ENCODE measurements at regions not wholly inside any gene's neighbourhood (a gene's known extent, or its start where the extent isn't known, plus 50 kb on each side); places are given as distances from the start of the nearest gene placed in this dataset.
A peak's percentile ranks its signal among the peaks of the same experiment; 100 is the strongest.
"Not testable (repeated sequence)": the region's sequence is repeated elsewhere in the genome, so short reads cannot be mapped to it uniquely, and the experiment has no call there.

DNA sequence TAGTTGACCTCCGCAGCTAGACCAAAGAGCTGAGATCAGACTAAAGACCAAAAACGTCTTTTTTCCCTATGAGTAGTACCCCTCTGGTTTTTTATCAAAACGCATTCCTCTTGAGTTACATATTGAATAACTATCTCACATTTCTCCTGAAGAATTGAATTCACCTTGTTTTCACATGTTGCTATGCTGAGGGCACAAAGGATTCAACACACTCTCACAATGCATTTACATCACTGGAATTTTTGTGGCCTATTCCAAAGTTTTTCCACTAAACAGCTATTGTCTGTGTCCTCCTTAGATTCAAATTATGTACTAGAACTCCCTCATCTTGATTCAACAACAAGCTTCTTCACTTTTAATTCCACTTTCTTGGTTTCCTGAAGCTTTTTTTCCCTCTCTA, 112.5 kb downstream of the RSL24D1 start:
- DNase-seq: no peak
- Mint-ChIP-seq H3K4me1 (peaks cover 0 to 3% (median 0%) of the 10 kb centered on the region in 4 donors), H3K36me3 (peaks cover 0 to 10% (median 0%) of the 10 kb centered on the region in 3 donors), H3K27me3 (peaks cover 0 to 21% (median 9%) of the 10 kb centered on the region in 5 donors), H3K4me3 (no peak overlapping the region), H3K27ac (no peak overlapping the region), H3K9me3 (peaks cover 0 to 14% (median 3%) of the 10 kb centered on the region in 9 donors)
- POLR2A ChIA-PET: no interaction called here
- no peak for ATAC-seq

DNA sequence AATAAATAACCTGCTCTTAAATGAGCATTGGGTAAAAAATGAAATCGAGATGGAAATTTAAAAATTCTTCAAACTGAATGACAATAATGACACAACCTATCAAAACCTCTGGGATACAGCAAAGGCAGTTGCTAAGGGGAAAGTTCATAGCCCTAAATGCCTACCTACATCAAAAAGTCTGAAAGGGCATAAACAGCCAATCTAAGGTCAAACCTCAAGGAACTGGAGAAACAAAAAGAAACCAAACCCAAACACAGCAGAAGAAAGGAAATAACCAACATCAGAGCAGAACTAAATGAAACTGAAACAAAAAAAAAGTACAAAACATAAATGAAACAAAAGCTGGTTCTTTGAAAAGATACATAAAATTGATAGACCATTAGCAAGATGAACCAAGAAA, 119.7 kb downstream of the RSL24D1 start:
- H3K27me3 Mint-ChIP-seq, POLR2A ChIA-PET: not testable (repeated sequence)
- ATAC-seq (peak in 1 of 2 donors; percentile 63), DNase-seq (peak in 2 of 10 donors; percentile 29 to 39)
- Mint-ChIP-seq H3K9me3 (peaks cover 8 to 25% (median 18%) of the 10 kb centered on the region in 9 donors), H3K27ac (peak overlapping the region; percentile 2 to 91 (median 54)), H3K4me1 (peaks cover 7 to 20% (median 17%) of the 10 kb centered on the region in 4 donors), H3K36me3 (peaks cover 0 to 24% (median 0%) of the 10 kb centered on the region in 3 donors), H3K4me3 (peak overlapping the region in 9 of 10 donors; percentile 7 to 67 (median 56))

DNA sequence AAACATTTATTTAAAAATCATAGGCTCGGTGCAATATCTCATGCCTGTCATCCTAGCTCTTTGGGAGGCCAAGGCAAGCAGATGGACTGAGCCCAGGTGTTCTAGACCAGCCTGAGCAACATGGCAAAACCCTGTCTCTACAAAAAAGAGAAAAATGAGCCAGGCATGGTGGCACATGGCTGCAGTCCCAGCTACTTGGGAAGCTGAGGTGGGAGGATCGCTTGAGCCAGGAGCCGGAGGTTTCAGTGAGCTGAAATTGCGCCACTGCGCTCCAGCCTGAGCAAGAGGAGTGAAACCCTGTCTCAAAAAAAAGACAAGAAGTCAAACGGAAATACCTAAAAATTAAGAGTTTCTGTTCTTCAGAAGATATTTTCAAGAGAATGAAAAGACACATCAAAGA, 122.3 kb downstream of the RSL24D1 start:
- H3K9me3 Mint-ChIP-seq: peaks cover 8 to 25% (median 18%) of the 10 kb centered on the region in 9 donors
- no peak for DNase-seq
- POLR2A ChIA-PET: no interaction called here

DNA sequence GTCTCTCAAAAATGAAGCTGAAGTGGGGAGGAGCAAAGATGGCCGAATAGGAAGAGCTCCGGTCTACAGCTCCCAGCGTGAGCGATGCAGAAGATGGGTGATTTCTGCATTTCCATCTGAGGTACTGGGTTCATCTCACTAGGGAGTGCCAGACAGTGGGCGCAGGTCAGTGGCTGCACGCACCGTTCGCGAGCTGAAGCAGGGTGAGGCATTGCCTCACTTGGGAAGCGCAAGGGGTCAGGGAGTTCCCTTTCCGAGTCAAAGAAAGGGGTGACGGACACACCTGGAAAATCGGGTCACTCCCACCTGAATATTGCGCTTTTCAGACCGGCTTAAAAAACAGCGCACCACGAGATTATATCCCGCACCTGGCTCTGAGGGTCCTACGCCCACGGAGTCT, 132.8 kb downstream of the RSL24D1 start:
- H3K27me3 Mint-ChIP-seq: peaks cover 2 to 11% (median 8%) of the 10 kb centered on the region in 5 donors
- H3K4me3 Mint-ChIP-seq, ATAC-seq, H3K4me1 Mint-ChIP-seq, POLR2A ChIA-PET, DNase-seq, H3K27ac Mint-ChIP-seq: not testable (repeated sequence)
- peaks cover 2 to 21% (median 15%) of the 10 kb centered on the region in 3 donors for H3K36me3 Mint-ChIP-seq
- peaks cover 3 to 25% (median 14%) of the 10 kb centered on the region in 9 donors for H3K9me3 Mint-ChIP-seq

More for the DNA sequence above, 122.3 kb downstream of the RSL24D1 start:
- peaks cover 0 to 24% (median 0%) of the 10 kb centered on the region in 3 donors for H3K36me3 Mint-ChIP-seq
- no peak for ATAC-seq
- H3K4me1 Mint-ChIP-seq: peaks cover 7 to 20% (median 17%) of the 10 kb centered on the region in 4 donors
- H3K27me3 Mint-ChIP-seq: no peaks in the 10 kb centered on the region
- H3K4me3 Mint-ChIP-seq: no peak overlapping the region
- no peak overlapping the region for H3K27ac Mint-ChIP-seq

DNA sequence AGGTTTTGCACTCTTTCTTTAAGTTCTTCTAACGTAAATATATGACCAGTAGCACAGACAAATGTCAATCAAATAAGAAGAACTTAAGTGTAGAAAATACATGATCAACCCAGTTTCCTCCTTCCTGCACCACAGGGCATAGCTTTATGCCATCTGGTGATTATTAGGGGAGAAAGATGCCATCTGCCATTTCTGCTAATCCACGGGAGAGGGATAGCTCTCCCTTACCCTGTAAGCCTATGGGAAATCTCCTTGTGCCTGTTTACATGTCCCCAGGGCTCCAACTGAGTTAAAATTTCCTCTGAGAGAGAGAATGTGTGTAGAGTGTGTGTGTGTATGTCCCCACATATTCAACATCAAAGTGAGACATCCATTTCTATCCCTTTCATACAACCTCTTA, 135.9 kb downstream of the RSL24D1 start:
- no peak overlapping the region for H3K27ac Mint-ChIP-seq
- peaks cover 5 to 35% (median 16%) of the 10 kb centered on the region in 5 donors for H3K27me3 Mint-ChIP-seq
- H3K36me3 Mint-ChIP-seq: peaks cover 2 to 21% (median 17%) of the 10 kb centered on the region in 3 donors
- POLR2A ChIA-PET: no interaction called here
- no peak overlapping the region for H3K4me3 Mint-ChIP-seq
- no peaks in the 10 kb centered on the region for H3K4me1 Mint-ChIP-seq
- no peak for DNase-seq
- peaks cover 3 to 25% (median 14%) of the 10 kb centered on the region in 9 donors for H3K9me3 Mint-ChIP-seq
- ATAC-seq: no peak

DNA sequence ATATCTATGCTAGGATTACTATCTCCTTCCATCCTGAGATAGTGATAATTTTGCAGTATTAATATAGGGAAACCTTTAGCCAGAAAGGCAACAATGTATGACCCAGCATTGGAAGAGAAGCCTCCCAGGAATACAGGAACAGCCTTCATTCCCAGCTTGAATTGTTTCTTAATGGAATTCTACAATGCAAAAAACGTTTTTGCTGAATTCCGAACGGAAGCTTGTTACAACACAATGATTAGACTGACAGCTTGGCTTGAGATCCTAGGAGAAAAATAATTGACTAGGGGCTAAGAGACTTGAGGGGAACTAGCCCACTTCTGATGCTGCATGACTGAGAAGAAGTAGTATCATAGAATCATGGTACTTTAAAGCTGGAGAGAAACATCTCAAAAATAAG, 140.2 kb downstream of the RSL24D1 start:
- Mint-ChIP-seq H3K27ac (no peak overlapping the region), H3K36me3 (peaks cover 0 to 2% (median 0%) of the 10 kb centered on the region in 3 donors), H3K4me3 (no peak overlapping the region), H3K27me3 (peaks cover 3 to 34% (median 11%) of the 10 kb centered on the region in 5 donors), H3K9me3 (peaks cover 0 to 1% (median 0%) of the 10 kb centered on the region in 9 donors), H3K4me1 (no peaks in the 10 kb centered on the region)
- POLR2A ChIA-PET: no interaction called here
- ATAC-seq (no peak), DNase-seq (no peak)

DNA sequence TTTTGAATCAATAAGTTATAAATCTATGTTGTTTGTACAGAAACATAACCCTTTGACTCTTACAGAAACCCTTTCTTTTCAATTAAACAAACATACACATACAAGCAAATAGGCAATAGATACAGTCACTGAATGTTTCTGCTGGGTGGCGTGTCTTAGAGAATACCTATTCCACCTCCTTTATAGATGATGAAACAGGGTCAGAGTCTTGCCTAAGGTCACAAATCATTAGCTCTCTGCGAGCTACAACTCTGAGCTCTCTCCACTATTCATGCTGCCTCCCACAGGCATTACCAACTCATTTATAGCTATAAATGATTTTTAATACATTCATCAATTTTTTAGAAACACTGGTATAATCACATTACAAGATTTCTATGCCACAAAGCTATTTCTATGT, 152.6 kb downstream of the RSL24D1 start:
- peaks cover 0 to 12% (median 0%) of the 10 kb centered on the region in 9 donors for H3K9me3 Mint-ChIP-seq
- no peaks in the 10 kb centered on the region for H3K4me1 Mint-ChIP-seq
- ATAC-seq (no peak), DNase-seq (no peak)
- H3K4me3 Mint-ChIP-seq: no peak overlapping the region
- H3K27ac Mint-ChIP-seq: no peak overlapping the region
- H3K27me3 Mint-ChIP-seq: peaks cover 6 to 36% (median 22%) of the 10 kb centered on the region in 5 donors
- H3K36me3 Mint-ChIP-seq: peaks cover 0 to 11% (median 0%) of the 10 kb centered on the region in 3 donors
- POLR2A ChIA-PET: no interaction called here

DNA sequence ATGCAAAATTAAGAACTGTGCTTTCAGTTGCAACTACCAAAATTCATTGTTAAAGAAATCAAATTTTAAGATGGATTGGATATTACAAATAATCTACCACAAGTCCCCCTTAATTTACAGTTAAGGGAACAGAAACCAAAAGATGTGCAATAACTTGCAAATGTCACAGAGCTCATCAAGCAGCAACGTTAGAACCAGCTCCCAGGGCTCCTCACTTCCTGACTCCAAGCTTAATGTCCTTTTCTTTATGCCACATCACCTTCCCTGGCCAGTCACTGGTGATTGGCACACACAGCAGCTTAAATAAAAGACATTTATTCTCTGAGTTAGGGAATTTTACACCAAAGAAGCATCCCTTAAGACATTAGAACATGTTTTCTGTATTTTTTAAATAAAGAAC, 159.7 kb downstream of the RSL24D1 start:
- Mint-ChIP-seq H3K4me3 (no peak overlapping the region), H3K36me3 (peaks cover 0 to 3% (median 0%) of the 10 kb centered on the region in 3 donors), H3K9me3 (peaks cover 0 to 5% (median 0%) of the 10 kb centered on the region in 9 donors), H3K27ac (no peak overlapping the region), H3K27me3 (peaks cover 2 to 22% (median 12%) of the 10 kb centered on the region in 5 donors), H3K4me1 (no peaks in the 10 kb centered on the region)
- DNase-seq (no peak), ATAC-seq (no peak)
- POLR2A ChIA-PET: no interaction called here

DNA sequence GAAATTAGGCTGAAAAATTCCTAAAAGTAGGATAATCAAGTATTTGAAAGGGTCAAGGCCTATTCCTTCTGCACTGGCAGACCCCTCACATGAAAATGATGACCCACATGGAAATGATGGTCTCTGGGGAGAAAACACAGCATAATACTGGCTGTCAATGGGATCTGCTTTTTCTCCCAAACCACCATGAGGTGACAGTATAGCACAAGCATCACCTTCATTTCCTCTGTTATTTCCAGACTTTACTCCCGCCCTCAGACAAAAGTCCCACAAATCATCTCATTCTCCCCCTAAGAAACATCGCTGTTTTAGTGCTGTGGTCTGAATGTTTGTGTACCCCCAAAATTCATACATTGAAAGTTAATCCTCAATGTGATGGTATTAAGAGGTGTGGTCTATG, 161.0 kb downstream of the RSL24D1 start:
- Mint-ChIP-seq H3K27ac (no peak overlapping the region), H3K36me3 (no peaks in the 10 kb centered on the region), H3K27me3 (peaks cover 2 to 16% (median 6%) of the 10 kb centered on the region in 5 donors), H3K9me3 (no peaks in the 10 kb centered on the region), H3K4me3 (no peak overlapping the region), H3K4me1 (no peaks in the 10 kb centered on the region)
- POLR2A ChIA-PET: no interaction called here
- no peak for ATAC-seq
- DNase-seq: no peak

DNA sequence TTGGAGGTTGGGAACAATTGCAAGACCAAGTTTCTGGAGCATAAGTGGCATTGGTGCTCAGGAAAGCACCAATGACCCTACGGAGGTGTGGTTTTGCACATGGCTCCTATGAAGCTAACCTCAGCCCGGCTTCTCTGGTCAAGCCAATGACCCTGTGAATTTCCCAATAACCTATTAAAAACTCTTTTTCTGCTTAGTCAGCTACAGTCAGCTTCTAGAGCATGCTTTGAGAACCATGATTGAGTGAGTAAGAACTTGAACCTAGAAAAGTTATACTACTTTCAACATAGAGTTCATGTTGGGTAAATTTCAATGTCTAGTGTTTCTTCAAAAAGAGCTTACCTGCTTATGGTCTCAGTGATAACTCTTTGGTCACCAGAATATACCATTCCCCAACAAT, 163.2 kb downstream of the RSL24D1 start:
- H3K9me3 Mint-ChIP-seq: no peaks in the 10 kb centered on the region
- no peak overlapping the region for H3K4me3 Mint-ChIP-seq
- H3K4me1 Mint-ChIP-seq: no peaks in the 10 kb centered on the region
- peaks cover 2 to 33% (median 9%) of the 10 kb centered on the region in 5 donors for H3K27me3 Mint-ChIP-seq
- POLR2A ChIA-PET: no interaction called here
- ATAC-seq (no peak), DNase-seq (no peak)
- no peaks in the 10 kb centered on the region for H3K36me3 Mint-ChIP-seq
- no peak overlapping the region for H3K27ac Mint-ChIP-seq

DNA sequence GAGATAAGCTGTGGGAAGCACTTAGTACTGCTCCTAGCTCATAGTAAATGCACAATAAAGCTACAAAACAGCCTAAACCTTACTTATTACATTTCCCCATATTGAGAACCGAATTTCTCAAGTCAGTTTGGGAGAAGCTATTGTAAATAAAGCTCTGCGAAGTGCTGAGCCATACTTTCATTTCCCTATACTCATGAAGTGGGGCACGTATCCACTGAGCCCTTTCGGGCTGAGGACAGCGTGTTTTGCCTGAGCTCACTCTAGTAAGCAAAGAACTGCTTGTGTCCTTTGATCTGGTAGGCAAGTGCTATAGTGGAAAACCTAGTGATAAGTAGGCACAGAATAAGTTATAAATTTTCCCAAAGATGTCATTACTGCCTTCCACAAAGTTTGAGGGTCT, 165.0 kb downstream of the RSL24D1 start:
- Mint-ChIP-seq H3K36me3 (no peaks in the 10 kb centered on the region), H3K4me1 (no peaks in the 10 kb centered on the region)
- POLR2A ChIA-PET: no interaction called here

DNA sequence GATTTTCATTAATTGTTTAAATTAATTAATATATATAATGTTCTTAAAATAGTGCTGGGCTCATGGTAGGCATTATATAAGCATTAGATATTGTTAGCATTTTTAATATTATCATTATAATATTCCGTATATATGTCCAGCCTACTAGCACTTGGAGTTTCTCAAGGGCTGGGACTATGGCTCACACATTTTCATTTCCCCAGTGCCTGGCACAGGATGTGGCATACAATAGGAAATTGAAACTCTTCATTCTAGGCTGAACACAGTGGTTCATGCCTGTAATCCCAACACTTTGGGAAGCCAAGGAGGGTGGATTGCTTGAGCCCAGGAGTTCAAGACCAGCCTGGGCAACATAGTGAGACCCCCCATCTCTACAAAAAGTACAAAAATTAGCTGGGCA, 170.4 kb downstream of the RSL24D1 start:
- H3K36me3 Mint-ChIP-seq: no peaks in the 10 kb centered on the region
- no peak overlapping the region for H3K4me3 Mint-ChIP-seq
- no peak overlapping the region for H3K27ac Mint-ChIP-seq
- no peaks in the 10 kb centered on the region for H3K4me1 Mint-ChIP-seq
- H3K9me3 Mint-ChIP-seq: no peaks in the 10 kb centered on the region
- no peak for DNase-seq
- POLR2A ChIA-PET: no interaction called here
- no peak for ATAC-seq
- peaks cover 5 to 35% (median 17%) of the 10 kb centered on the region in 5 donors for H3K27me3 Mint-ChIP-seq

More for the DNA sequence above, 165.0 kb downstream of the RSL24D1 start:
- no peak overlapping the region for H3K4me3 Mint-ChIP-seq
- ATAC-seq: no peak
- no peak overlapping the region for H3K27ac Mint-ChIP-seq
- no peak for DNase-seq
- no peaks in the 10 kb centered on the region for H3K9me3 Mint-ChIP-seq
- peaks cover 5 to 39% (median 14%) of the 10 kb centered on the region in 5 donors for H3K27me3 Mint-ChIP-seq

DNA sequence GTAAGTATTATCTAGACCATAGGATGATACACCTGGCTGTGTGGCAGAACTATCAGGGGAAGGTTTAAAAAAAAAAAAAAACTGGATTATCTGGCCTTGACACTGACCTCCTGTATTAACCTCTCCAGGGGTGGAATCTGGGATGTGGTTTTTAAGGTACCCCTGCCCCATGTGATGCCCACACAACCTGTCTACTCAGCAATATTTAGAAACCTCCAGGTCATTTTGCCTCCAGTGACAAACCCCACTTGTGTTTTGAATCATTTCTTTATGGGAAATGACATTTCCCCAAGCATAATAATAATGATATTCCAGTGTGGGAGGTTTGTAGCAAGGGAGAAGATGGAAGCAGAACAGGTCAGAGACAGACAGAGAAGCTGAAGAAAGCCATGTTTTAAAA, 179.1 kb downstream of the RSL24D1 start:
- POLR2A ChIA-PET: no interaction called here

DNA sequence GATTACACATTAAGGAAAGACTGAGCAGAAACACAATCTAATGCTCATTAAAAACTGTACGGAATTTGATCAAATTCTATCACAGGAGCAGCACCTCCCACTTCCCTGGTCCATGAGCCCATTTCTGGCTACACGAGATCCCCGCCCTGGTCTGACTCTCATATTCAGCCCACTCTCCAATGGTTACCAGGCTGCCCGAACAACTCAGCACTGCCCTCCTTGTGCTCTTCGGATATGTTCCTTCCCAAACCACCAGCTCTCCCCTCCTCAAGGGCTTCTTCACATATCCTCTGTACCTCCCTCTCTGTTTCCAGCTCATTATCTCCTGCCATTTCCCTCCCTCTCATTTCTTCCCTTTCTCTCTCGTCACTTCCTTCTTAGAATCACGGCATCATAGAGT, 180.5 kb downstream of the RSL24D1 start:
- Mint-ChIP-seq H3K9me3 (no peaks in the 10 kb centered on the region), H3K36me3 (no peaks in the 10 kb centered on the region), H3K4me3 (no peak overlapping the region), H3K27ac (no peak overlapping the region), H3K4me1 (no peaks in the 10 kb centered on the region), H3K27me3 (peaks cover 10 to 25% (median 11%) of the 10 kb centered on the region in 5 donors)
- no peak for DNase-seq
- ATAC-seq: no peak
- POLR2A ChIA-PET: no interaction called here

More for the DNA sequence above, 179.1 kb downstream of the RSL24D1 start:
- peaks cover 11 to 30% (median 11%) of the 10 kb centered on the region in 5 donors for H3K27me3 Mint-ChIP-seq
- DNase-seq (no peak), ATAC-seq (no peak)
- H3K9me3 Mint-ChIP-seq: no peaks in the 10 kb centered on the region
- no peak overlapping the region for H3K27ac Mint-ChIP-seq
- no peaks in the 10 kb centered on the region for H3K4me1 Mint-ChIP-seq
- no peak overlapping the region for H3K4me3 Mint-ChIP-seq
- H3K36me3 Mint-ChIP-seq: no peaks in the 10 kb centered on the region

Measured in naive thymus-derived CD8-positive, alpha-beta T cell (primary cell).